ENCODE measurements at regions not wholly inside any gene's neighbourhood (a gene's known extent, or its start where the extent isn't known, plus 50 kb on each side); places are given as distances from the start of the nearest gene placed in this dataset.

DNA sequence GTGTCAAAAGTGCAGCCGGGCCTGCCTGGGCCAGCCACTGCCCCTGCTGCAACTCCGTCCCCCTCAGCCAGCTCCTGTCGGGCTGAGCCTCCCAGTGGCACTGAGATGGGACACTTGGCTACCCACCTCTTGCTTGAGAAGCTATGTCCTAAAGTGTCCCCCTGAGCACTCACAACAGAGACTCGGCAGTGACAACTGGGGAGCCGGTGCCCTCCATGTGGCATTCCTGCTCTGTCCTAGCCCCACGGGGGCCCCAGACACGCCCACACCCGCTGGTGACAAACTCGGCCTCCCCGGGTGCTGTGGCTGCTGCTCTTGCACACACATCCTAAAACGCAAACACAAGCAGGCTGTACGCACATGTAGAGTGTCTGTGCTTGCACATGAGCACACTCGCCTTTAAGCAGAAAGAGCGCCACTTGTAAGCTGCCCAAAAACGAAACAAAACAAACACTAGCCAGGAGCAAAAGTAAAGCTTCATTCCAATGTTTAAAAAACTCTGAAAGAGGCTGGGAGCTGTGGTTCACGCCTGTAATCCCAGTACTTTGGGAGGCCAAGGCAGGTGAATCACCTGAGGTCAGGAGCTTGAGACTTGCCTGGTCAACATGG lies 253.9 kb downstream of the RBFOX3 start:
- Mint-ChIP-seq H3K27me3 (ENCODE audit: low read depth) (peaks cover 30% of the 10 kb centered on the region), H3K4me3 (no peak overlapping the region), H3K36me3 (ENCODE audit: insufficient read depth in 1 of 3, low read depth in 3 of 3) (no peaks in the 10 kb centered on the region), H3K27ac (0 out of 7 replicates have a peak overlapping the region, but pooled peaks of 1 of the 3 experiments have one; percentile 39), H3K9me3 (peaks cover 4 to 7% of the 10 kb centered on the region in 2 experiments; a peak in 2 of 5 replicates), H3K4me1 (peaks cover 2 to 6% of the 10 kb centered on the region in 2 experiments; a peak in 3 of 4 replicates)
- no peaks in the 10 kb centered on the region for H3K27me3 ChIP-seq (ENCODE audit: insufficient read depth, low read length)
- no peak overlapping the region for H3K9ac ChIP-seq (ENCODE audit: extremely low read depth, insufficient read length, low read length)
- DNase-seq: no peak
- no peak overlapping the region for H3K4me2 ChIP-seq (ENCODE audit: insufficient read depth, insufficient read length, low read length)
- no peak overlapping the region for H4K91ac ChIP-seq (ENCODE audit: insufficient read length, low read depth, low read length)
- H3T11ph ChIP-seq (ENCODE audit: low read length): no peak overlapping the region
- no peaks in the 10 kb centered on the region for H3K9me3 ChIP-seq (ENCODE audit: control insufficient read depth, low read depth, low read length)
- H4K20me1 ChIP-seq (ENCODE audit: control insufficient read depth, insufficient read depth, insufficient read length): no peaks in the 10 kb centered on the region
- H4K5ac ChIP-seq (ENCODE audit: insufficient read length, low read depth, low read length): no peak overlapping the region
- H3K23ac ChIP-seq (ENCODE audit: insufficient read length, low read depth, low read length): no peak overlapping the region
- no peak overlapping the region for H4K8ac ChIP-seq (replicated peaks; ENCODE audit: insufficient read length, low read depth, low read length)
- no peak overlapping the region for H3K18ac ChIP-seq (ENCODE audit: insufficient read length, low read depth, low read length)
- H2BK20ac ChIP-seq (ENCODE audit: low read depth, low read length, poor library complexity, severe bottlenecking): no peak overlapping the region
- no peaks in the 10 kb centered on the region for H3K4me1 ChIP-seq (ENCODE audit: insufficient read depth, low read length)
- no CpG with 5 or more reads among the region's 16 CpGs for WGBS (ENCODE audit: extremely low coverage, insufficient read length, low lambda C conversion rate)
- H3K56ac ChIP-seq (ENCODE audit: insufficient read length, low read depth, low read length): no peak overlapping the region
- no peak overlapping the region for H3K4ac ChIP-seq (ENCODE audit: low read depth, low read length)
- H2AK5ac ChIP-seq (ENCODE audit: insufficient read length, low read length): no peak overlapping the region
- no peak overlapping the region for H2BK5ac ChIP-seq (ENCODE audit: insufficient read length, low read length)
- no peaks in the 10 kb centered on the region for H3K79me1 ChIP-seq (ENCODE audit: insufficient read depth, low read depth, low read length, poor library complexity, severe bottlenecking)
- H2AFZ ChIP-seq (ENCODE audit: low read length): no peak overlapping the region
- no peak overlapping the region for H2BK12ac ChIP-seq (ENCODE audit: insufficient read length, low read depth, low read length)
- no peaks in the 10 kb centered on the region for H3K23me2 ChIP-seq (ENCODE audit: insufficient read length, low read depth, low read length, poor library complexity, severe bottlenecking)
- no peak overlapping the region for H2BK15ac ChIP-seq (ENCODE audit: low read depth, low read length)
- no peak overlapping the region for H3K14ac ChIP-seq (ENCODE audit: insufficient read depth, low read length)
- H3K27ac ChIP-seq (ENCODE audit: insufficient read length, low read depth, low read length): no peak overlapping the region
- H3K79me2 ChIP-seq (ENCODE audit: insufficient read depth, low read length): no peaks in the 10 kb centered on the region
- TF ChIP-seq, protein P1, sequence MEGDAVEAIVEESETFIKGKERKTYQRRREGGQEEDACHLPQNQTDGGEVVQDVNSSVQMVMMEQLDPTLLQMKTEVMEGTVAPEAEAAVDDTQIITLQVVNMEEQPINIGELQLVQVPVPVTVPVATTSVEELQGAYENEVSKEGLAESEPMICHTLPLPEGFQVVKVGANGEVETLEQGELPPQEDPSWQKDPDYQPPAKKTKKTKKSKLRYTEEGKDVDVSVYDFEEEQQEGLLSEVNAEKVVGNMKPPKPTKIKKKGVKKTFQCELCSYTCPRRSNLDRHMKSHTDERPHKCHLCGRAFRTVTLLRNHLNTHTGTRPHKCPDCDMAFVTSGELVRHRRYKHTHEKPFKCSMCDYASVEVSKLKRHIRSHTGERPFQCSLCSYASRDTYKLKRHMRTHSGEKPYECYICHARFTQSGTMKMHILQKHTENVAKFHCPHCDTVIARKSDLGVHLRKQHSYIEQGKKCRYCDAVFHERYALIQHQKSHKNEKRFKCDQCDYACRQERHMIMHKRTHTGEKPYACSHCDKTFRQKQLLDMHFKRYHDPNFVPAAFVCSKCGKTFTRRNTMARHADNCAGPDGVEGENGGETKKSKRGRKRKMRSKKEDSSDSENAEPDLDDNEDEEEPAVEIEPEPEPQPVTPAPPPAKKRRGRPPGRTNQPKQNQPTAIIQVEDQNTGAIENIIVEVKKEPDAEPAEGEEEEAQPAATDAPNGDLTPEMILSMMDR (conservative IDR thresholded peaks at IDR 0.05): no peak
- H2BK120ac ChIP-seq (ENCODE audit: low read depth, low read length, poor library complexity, severe bottlenecking): no peak overlapping the region

Data from H9 (cell line).